Trophoblast cell (in vitro differentiated cells and primary cell): ENCODE measurements at regions not wholly inside any gene's neighbourhood (a gene's known extent, or its start where the extent isn't known, plus 50 kb on each side); places are given as distances from the start of the nearest gene placed in this dataset.

ENCODE experiments used
- DNase-seq, 2 donors: peaks; one replicate each; pipeline ENCODE4 v3.0.0-alpha.2; 2016
- H2AFZ ChIP-seq: 2 replicates; pipeline ENCODE4 v1.6.1; 2013; ENCODE audit warnings: low read length, moderate library complexity, mild to moderate bottlenecking; ENCODE audit not compliant: insufficient read depth, poor library complexity
- H2AK5ac ChIP-seq: 2 replicates; pipeline ENCODE4 v1.6.1; 2013; ENCODE audit warnings: mild to moderate bottlenecking, low read length
- H2BK120ac ChIP-seq: 2 replicates; pipeline ENCODE4 v1.6.1; 2013; ENCODE audit warnings: low read length, mild to moderate bottlenecking, moderate library complexity; ENCODE audit not compliant: insufficient read depth, poor library complexity
- H2BK12ac ChIP-seq: 2 replicates; pipeline ENCODE4 v1.6.1; 2013; ENCODE audit warnings: mild to moderate bottlenecking, low read length, moderate library complexity
- H2BK5ac ChIP-seq: 2 replicates; pipeline ENCODE4 v1.6.1; 2013; ENCODE audit warnings: low read length, low read depth, moderate library complexity, mild to moderate bottlenecking; ENCODE audit not compliant: poor library complexity
- H3K14ac ChIP-seq: 2 replicates; pipeline ENCODE4 v1.6.1; 2013; ENCODE audit warnings: mild to moderate bottlenecking, low read length
- H3K18ac ChIP-seq: 2 replicates; pipeline ENCODE4 v1.6.1; 2013; ENCODE audit warnings: mild to moderate bottlenecking, low read length
- H3K23ac ChIP-seq: 2 replicates; pipeline ENCODE4 v1.6.1; 2013; ENCODE audit warnings: low read length
- H3K27ac ChIP-seq: 2 replicates; pipeline ENCODE4 v1.5.1; 2013; ENCODE audit warnings: low read depth, mild to moderate bottlenecking, inconsistent platforms, low read length, moderate library complexity
- H3K27me3 ChIP-seq: 2 replicates; pipeline ENCODE4 v1.6.1; 2013; ENCODE audit warnings: inconsistent platforms, mild to moderate bottlenecking, low read length, moderate library complexity; ENCODE audit not compliant: insufficient read depth
- H3K36me3 ChIP-seq, 2 experiments: 1 replicate in 1 of 2; 2 replicates in 1 of 2; pipeline ENCODE4 v1.6.1; 2013; ENCODE audit warnings: low read length in 2 of 2, mild to moderate bottlenecking in 2 of 2, moderate library complexity in 1 of 2; ENCODE audit not compliant: insufficient read depth in 2 of 2, control insufficient read depth in 1 of 2
- H3K4ac ChIP-seq: 2 replicates; pipeline ENCODE4 v1.6.1; 2013; ENCODE audit warnings: low read depth, mild to moderate bottlenecking, low read length, moderate library complexity
- H3K4me1 ChIP-seq, 2 experiments: 1 replicate in 1 of 2; 2 replicates in 1 of 2; pipeline ENCODE4 v1.6.1; 2013; ENCODE audit warnings: low read length in 2 of 2, mild to moderate bottlenecking in 2 of 2, moderate library complexity in 1 of 2; ENCODE audit not compliant: insufficient read depth in 2 of 2, control insufficient read depth in 1 of 2
- H3K4me2 ChIP-seq: 2 replicates; pipeline ENCODE4 v1.6.1; 2013; ENCODE audit warnings: inconsistent platforms, mild to moderate bottlenecking, low read length, moderate library complexity
- H3K4me3 ChIP-seq: 2 replicates; pipeline ENCODE4 v1.5.1; 2013; ENCODE audit warnings: mild to moderate bottlenecking, low read depth, low read length, inconsistent platforms
- H3K79me1 ChIP-seq: one replicate; pipeline ENCODE4 v1.6.1; 2013; ENCODE audit warnings: low read length
- H3K79me2 ChIP-seq: 2 replicates; pipeline ENCODE4 v1.6.1; 2013; ENCODE audit warnings: low read length, mild to moderate bottlenecking; ENCODE audit not compliant: control insufficient read depth, insufficient read depth, poor library complexity
- H3K9ac ChIP-seq: 2 replicates; pipeline ENCODE4 v1.6.1; 2013; ENCODE audit warnings: mild to moderate bottlenecking, low read length
- H3K9me3 ChIP-seq: 2 replicates; pipeline ENCODE4 v1.6.1; 2013; ENCODE audit warnings: low read depth, mild to moderate bottlenecking, control low read depth, inconsistent platforms, low read length; ENCODE audit not compliant: insufficient read depth
- H4K12ac ChIP-seq: 2 replicates; pipeline ENCODE4 v1.6.1; 2013; ENCODE audit warnings: low read depth, mild to moderate bottlenecking, low read length, moderate library complexity
- H4K8ac ChIP-seq: 2 replicates; pipeline ENCODE4 v1.6.1; 2013; ENCODE audit warnings: low read depth, mild to moderate bottlenecking, low read length, moderate library complexity
- H4K91ac ChIP-seq: one replicate; pipeline ENCODE4 v1.6.1; 2013; ENCODE audit warnings: low read depth, mild to moderate bottlenecking, low read length, moderate library complexity
- WGBS: extraction: QIAGEN DNeasy Blood & Tissue Kit; methylation state at CpG from one replicate; pipeline ENCODE4 v1.1.7; 2013; ENCODE audit warnings: missing lambda C conversion rate; ENCODE audit not compliant: insufficient read length, insufficient coverage; ENCODE audit errors: extremely low coverage; 5-methylcytosine and 5-hydroxymethylcytosine counted together

DNA sequence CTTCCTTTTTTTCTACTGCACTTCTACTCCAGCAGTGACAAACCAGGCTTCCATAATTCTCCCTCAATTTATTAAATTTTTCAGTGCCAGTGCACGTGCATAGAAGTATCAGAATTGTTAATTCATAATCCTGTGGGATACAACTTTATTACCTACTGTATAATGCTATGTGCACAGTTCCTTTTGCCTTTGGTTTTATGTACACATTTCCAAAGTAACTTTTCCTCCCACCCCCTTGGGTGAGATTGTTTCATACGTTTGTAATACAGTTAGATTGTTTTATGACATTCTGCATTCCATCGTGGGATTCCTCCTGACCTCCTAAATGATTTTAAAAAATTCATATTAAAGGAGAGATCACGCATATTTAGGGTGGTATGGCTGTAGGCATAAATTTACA is 128.1 kb downstream of the TTC6 start:
- Histone ChIP-seq H4K91ac (no peak overlapping the region), H3K36me3 (no peaks in the 10 kb centered on the region), H3K23ac (no peak overlapping the region), H3K9ac (no peak overlapping the region), H2AFZ (no peak overlapping the region), H3K4me2 (no peak overlapping the region), H3K4me3 (no peak overlapping the region), H2BK12ac (no peak overlapping the region), H3K4ac (no peak overlapping the region), H3K27me3 (no peaks in the 10 kb centered on the region), H3K18ac (no peak overlapping the region), H2BK120ac (no peak overlapping the region), H2BK5ac (no peak overlapping the region), H3K79me2 (no peaks in the 10 kb centered on the region), H3K27ac (no peak overlapping the region), H3K79me1 (no peaks in the 10 kb centered on the region), H3K9me3 (no peaks in the 10 kb centered on the region), H3K4me1 (no peaks in the 10 kb centered on the region), H4K12ac (no peak overlapping the region), H3K14ac (no peak overlapping the region), H2AK5ac (no peak overlapping the region), H4K8ac (no peak overlapping the region)
- DNase-seq, result no peak
- no CpG with 5 or more reads among the region's 4 CpGs for WGBS

DNA sequence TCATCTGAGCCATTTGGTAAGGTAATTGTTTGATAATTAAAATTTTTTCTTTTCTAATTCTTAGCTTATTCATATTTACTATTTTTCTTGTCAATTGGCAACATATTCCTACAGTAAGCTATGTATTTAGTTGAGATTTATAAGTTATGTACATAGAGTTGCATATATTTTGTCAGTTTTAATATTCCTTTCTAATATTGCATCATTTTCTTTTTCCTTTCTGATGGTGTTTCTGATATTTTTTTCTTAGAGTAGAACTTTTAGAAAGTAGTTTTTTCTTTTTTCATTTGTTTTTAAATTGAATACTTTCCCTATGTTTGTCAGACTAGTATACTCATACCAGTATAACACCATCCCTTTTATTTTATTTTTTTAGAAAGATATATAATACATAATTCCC is 131.3 kb downstream of the TTC6 start:
- no peak overlapping the region for H3K14ac ChIP-seq
- no peak overlapping the region for H3K9ac ChIP-seq
- H2BK5ac ChIP-seq, result no peak overlapping the region
- H3K9me3 ChIP-seq, result no peaks in the 10 kb centered on the region
- H4K12ac ChIP-seq, result no peak overlapping the region
- H3K4me2 ChIP-seq, result no peak overlapping the region
- no peaks in the 10 kb centered on the region for H3K27me3 ChIP-seq
- no peak overlapping the region for H3K4ac ChIP-seq
- no peaks in the 10 kb centered on the region for H3K79me1 ChIP-seq
- no peak overlapping the region for H2AK5ac ChIP-seq
- H3K18ac ChIP-seq, result no peak overlapping the region
- H2BK120ac ChIP-seq, result no peak overlapping the region
- H2AFZ ChIP-seq, result no peak overlapping the region
- H3K4me1 ChIP-seq, result no peaks in the 10 kb centered on the region
- H4K91ac ChIP-seq, result no peak overlapping the region
- no peaks in the 10 kb centered on the region for H3K36me3 ChIP-seq
- no peak overlapping the region for H3K27ac ChIP-seq
- no peak overlapping the region for H3K23ac ChIP-seq
- H3K79me2 ChIP-seq, result no peaks in the 10 kb centered on the region
- DNase-seq, result no peak
- no peak overlapping the region for H4K8ac ChIP-seq
- H3K4me3 ChIP-seq, result no peak overlapping the region
- no peak overlapping the region for H2BK12ac ChIP-seq

DNA sequence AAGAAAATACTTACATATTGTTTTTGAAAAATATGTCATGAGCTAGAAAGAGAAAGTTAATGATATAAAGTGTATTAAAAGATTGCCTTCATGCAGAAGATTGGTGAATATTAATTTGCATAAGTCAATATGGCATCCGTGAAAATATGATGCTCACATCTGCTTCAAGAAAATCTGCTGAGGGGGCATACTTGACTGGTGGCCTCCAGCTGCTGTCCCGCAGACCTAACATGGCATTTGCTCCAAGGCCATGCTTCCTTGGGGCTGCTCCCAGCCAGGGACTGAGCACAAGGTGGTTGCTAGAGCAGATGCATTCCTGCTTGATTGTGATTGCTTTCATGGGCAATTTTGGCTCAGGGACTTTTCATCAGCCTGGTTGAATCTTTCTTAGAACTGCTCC is 133.8 kb downstream of the TTC6 start:
- Histone ChIP-seq H2AK5ac (no peak overlapping the region), H3K14ac (no peak overlapping the region), H3K4me1 (no peaks in the 10 kb centered on the region), H2BK120ac (no peak overlapping the region), H3K27ac (no peak overlapping the region), H2AFZ (no peak overlapping the region), H3K4me2 (no peak overlapping the region), H3K36me3 (no peaks in the 10 kb centered on the region), H3K79me1 (no peaks in the 10 kb centered on the region), H3K18ac (no peak overlapping the region), H4K8ac (no peak overlapping the region), H4K91ac (no peak overlapping the region), H3K4ac (no peak overlapping the region), H4K12ac (no peak overlapping the region), H3K79me2 (no peaks in the 10 kb centered on the region), H3K9ac (no peak overlapping the region), H3K23ac (no peak overlapping the region), H2BK5ac (no peak overlapping the region), H3K4me3 (no peak overlapping the region), H3K9me3 (no peaks in the 10 kb centered on the region), H2BK12ac (no peak overlapping the region), H3K27me3 (no peaks in the 10 kb centered on the region)
- no CpG with 5 or more reads among the region's 2 CpGs for WGBS
- no peak for DNase-seq

DNA sequence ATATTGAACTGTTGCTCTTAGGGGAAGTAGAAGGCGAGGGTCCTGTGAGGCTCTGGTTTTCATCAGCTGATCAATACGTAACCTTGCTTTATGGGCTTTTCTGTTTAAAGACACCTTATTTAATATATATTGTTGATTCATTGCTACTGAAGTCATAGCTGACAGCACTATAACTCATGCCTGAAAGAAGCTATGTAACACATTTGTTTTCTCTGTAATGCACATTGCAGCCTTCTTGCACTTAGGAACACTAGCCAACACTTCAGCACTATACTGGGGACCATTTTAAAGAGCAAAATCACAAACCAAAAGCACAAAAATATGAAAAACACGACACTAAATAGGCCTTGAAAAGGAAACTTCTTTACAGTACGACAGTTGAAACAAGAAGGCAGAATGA is 135.7 kb downstream of the TTC6 start:
- H4K91ac ChIP-seq, result no peak overlapping the region
- H3K9me3 ChIP-seq, result no peaks in the 10 kb centered on the region
- no peak overlapping the region for H3K23ac ChIP-seq
- H3K4me2 ChIP-seq, result no peak overlapping the region
- H3K18ac ChIP-seq, result no peak overlapping the region
- no peak overlapping the region for H4K8ac ChIP-seq
- no peak for DNase-seq
- H3K36me3 ChIP-seq, result no peaks in the 10 kb centered on the region
- H2BK12ac ChIP-seq, result no peak overlapping the region
- no peak overlapping the region for H3K9ac ChIP-seq
- no peak overlapping the region for H3K4ac ChIP-seq
- no peaks in the 10 kb centered on the region for H3K4me1 ChIP-seq
- H3K79me1 ChIP-seq, result no peaks in the 10 kb centered on the region
- no peak overlapping the region for H2AFZ ChIP-seq
- no peaks in the 10 kb centered on the region for H3K79me2 ChIP-seq
- no peak overlapping the region for H3K14ac ChIP-seq
- H3K4me3 ChIP-seq, result no peak overlapping the region
- no CpG with 5 or more reads among the region's 4 CpGs for WGBS
- no peak overlapping the region for H3K27ac ChIP-seq
- H4K12ac ChIP-seq, result no peak overlapping the region
- no peak overlapping the region for H2BK120ac ChIP-seq
- no peak overlapping the region for H2BK5ac ChIP-seq
- H2AK5ac ChIP-seq, result no peak overlapping the region
- no peaks in the 10 kb centered on the region for H3K27me3 ChIP-seq

DNA sequence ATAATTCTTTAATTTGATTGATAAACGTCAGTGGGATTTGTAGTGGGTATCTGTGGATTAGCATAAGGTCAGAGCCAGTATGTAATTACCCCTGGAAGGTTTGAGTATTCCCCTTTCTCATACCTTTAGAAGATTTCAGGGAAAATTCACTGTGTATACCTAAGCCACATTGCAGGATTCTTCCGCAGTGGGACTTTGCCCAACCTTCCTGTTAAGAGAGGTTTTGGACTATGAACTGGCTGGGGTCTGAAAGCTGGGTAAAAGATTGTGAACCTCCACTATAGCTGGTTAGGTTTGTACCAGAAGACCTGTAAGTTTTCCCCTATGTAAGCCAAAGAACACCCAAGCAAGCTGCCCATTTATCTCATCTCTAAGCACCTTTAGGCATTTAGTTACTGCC is 150.2 kb downstream of the TTC6 start:
- H2BK5ac ChIP-seq, result no peak overlapping the region
- no peak overlapping the region for H3K9ac ChIP-seq
- H3K27ac ChIP-seq, result no peak overlapping the region
- no peak overlapping the region for H3K23ac ChIP-seq
- H4K12ac ChIP-seq, result no peak overlapping the region
- H3K4ac ChIP-seq, result no peak overlapping the region
- H3K36me3 ChIP-seq, result no peaks in the 10 kb centered on the region
- no peak overlapping the region for H2BK12ac ChIP-seq
- no peak overlapping the region for H3K4me3 ChIP-seq
- H2BK120ac ChIP-seq, result no peak overlapping the region
- H3K14ac ChIP-seq, result no peak overlapping the region
- H3K79me1 ChIP-seq, result no peaks in the 10 kb centered on the region
- no peak overlapping the region for H2AK5ac ChIP-seq
- H2AFZ ChIP-seq, result no peak overlapping the region
- H3K9me3 ChIP-seq, result no peaks in the 10 kb centered on the region
- no peak overlapping the region for H3K4me2 ChIP-seq
- H3K79me2 ChIP-seq, result no peaks in the 10 kb centered on the region
- no peak overlapping the region for H3K18ac ChIP-seq
- no peak for DNase-seq
- WGBS, result no CpG with 5 or more reads among the region's 2 CpGs
- no peaks in the 10 kb centered on the region for H3K4me1 ChIP-seq
- no peak overlapping the region for H4K91ac ChIP-seq
- H4K8ac ChIP-seq, result no peak overlapping the region
- no peaks in the 10 kb centered on the region for H3K27me3 ChIP-seq
